Mammary epithelial cell (primary cell): ENCODE measurements at regions not wholly inside any gene's neighbourhood (a gene's known extent, or its start where the extent isn't known, plus 50 kb on each side); places are given as distances from the start of the nearest gene placed in this dataset.

Experiments
- EZH2 ChIP-seq: IDR thresholded peaks from 2 replicates; pipeline ENCODE4 v1.6.1; 2012; ENCODE audit warnings: low read length, inconsistent platforms, borderline replicate concordance
- TF ChIP-seq, protein P1 (sequence below), 2 donors: IDR thresholded peaks in 1 of 2; conservative IDR thresholded peaks in 1 of 2; 2 replicates each; pipeline ENCODE4 v1.5.1; 2011 to 2012; ENCODE audit warnings: inconsistent platforms in 2 of 2, low read length in 2 of 2, mild to moderate bottlenecking in 2 of 2, control low read depth in 1 of 2, low read depth in 1 of 2; ENCODE audit not compliant: insufficient read depth in 1 of 2; ENCODE audit errors: extremely low read depth in 1 of 2

GRCh38 chr2:185245216-185245615, 493.4 kb upstream of the FSIP2 start:
- TF ChIP-seq, protein P1, sequence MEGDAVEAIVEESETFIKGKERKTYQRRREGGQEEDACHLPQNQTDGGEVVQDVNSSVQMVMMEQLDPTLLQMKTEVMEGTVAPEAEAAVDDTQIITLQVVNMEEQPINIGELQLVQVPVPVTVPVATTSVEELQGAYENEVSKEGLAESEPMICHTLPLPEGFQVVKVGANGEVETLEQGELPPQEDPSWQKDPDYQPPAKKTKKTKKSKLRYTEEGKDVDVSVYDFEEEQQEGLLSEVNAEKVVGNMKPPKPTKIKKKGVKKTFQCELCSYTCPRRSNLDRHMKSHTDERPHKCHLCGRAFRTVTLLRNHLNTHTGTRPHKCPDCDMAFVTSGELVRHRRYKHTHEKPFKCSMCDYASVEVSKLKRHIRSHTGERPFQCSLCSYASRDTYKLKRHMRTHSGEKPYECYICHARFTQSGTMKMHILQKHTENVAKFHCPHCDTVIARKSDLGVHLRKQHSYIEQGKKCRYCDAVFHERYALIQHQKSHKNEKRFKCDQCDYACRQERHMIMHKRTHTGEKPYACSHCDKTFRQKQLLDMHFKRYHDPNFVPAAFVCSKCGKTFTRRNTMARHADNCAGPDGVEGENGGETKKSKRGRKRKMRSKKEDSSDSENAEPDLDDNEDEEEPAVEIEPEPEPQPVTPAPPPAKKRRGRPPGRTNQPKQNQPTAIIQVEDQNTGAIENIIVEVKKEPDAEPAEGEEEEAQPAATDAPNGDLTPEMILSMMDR (conservative IDR thresholded peaks at IDR 0.05 in 1 of 2, IDR thresholded peaks at IDR 0.05 in 1 of 2; ENCODE audit: extremely low read depth in 1 of 2, insufficient read depth in 1 of 2, low read depth in 1 of 2, low read length in 2 of 2) = no peak
- no peak for TF ChIP-seq EZH2
